H9 (cell line): ENCODE measurements at regions not wholly inside any gene's neighbourhood (a gene's known extent, or its start where the extent isn't known, plus 50 kb on each side); places are given as distances from the start of the nearest gene placed in this dataset.

Experiments used
- DNase-seq: peaks from one replicate; pipeline ENCODE4 v3.0.0-alpha.2; 2017
- H2AFZ ChIP-seq: one replicate; pipeline ENCODE4 v1.6.1; 2013; ENCODE audit warnings: mild to moderate bottlenecking, low read length, control low read depth, moderate library complexity
- H2AK5ac ChIP-seq: 2 replicates; pipeline ENCODE4 v1.6.1; 2013; ENCODE audit warnings: low read length, control low read depth, mixed read lengths; ENCODE audit not compliant: insufficient read length
- H2BK120ac ChIP-seq: one replicate; pipeline ENCODE4 v1.6.1; 2013; ENCODE audit warnings: low read depth, mild to moderate bottlenecking, low read length, control low read depth, inconsistent platforms; ENCODE audit not compliant: poor library complexity, severe bottlenecking
- H2BK12ac ChIP-seq: 2 replicates; pipeline ENCODE4 v1.6.1; 2013; ENCODE audit warnings: low read length, control low read depth, mixed read lengths, low read depth; ENCODE audit not compliant: insufficient read length
- H2BK15ac ChIP-seq: 2 replicates; pipeline ENCODE4 v1.6.1; 2013; ENCODE audit warnings: low read depth, low read length, control low read depth
- H2BK20ac ChIP-seq: one replicate; pipeline ENCODE4 v1.6.1; 2013; ENCODE audit warnings: low read depth, mild to moderate bottlenecking, low read length, control low read depth, inconsistent platforms; ENCODE audit not compliant: poor library complexity, severe bottlenecking
- H2BK5ac ChIP-seq: 2 replicates; pipeline ENCODE4 v1.6.1; 2013; ENCODE audit warnings: low read length, control low read depth, mixed read lengths; ENCODE audit not compliant: insufficient read length
- H3K14ac ChIP-seq: 2 replicates; pipeline ENCODE4 v1.6.1; 2013; ENCODE audit warnings: low read length, control low read depth; ENCODE audit not compliant: insufficient read depth
- H3K18ac ChIP-seq: 2 replicates; pipeline ENCODE4 v1.6.1; 2013; ENCODE audit warnings: low read depth, mild to moderate bottlenecking, mixed read lengths, low read length, control low read depth; ENCODE audit not compliant: insufficient read length
- H3K23ac ChIP-seq: 2 replicates; pipeline ENCODE4 v1.6.1; 2013; ENCODE audit warnings: low read length, control low read depth, mixed read lengths, low read depth; ENCODE audit not compliant: insufficient read length
- H3K23me2 ChIP-seq: 2 replicates; pipeline ENCODE4 v1.6.1; 2013; ENCODE audit warnings: low read depth, mild to moderate bottlenecking, mixed read lengths, low read length, control low read depth; ENCODE audit not compliant: insufficient read length, poor library complexity, severe bottlenecking
- H3K27ac ChIP-seq: 2 replicates; pipeline ENCODE4 v1.5.1; 2013; ENCODE audit warnings: low read length, control low read depth, mixed read lengths, low read depth; ENCODE audit not compliant: insufficient read length
- H3K27me3 ChIP-seq: 2 replicates; pipeline ENCODE4 v1.6.1; 2013; ENCODE audit warnings: low read length, control low read depth, inconsistent platforms; ENCODE audit not compliant: insufficient read depth
- H3K4ac ChIP-seq: 2 replicates; pipeline ENCODE4 v1.6.1; 2013; ENCODE audit warnings: low read depth, mild to moderate bottlenecking, control low read depth, inconsistent platforms, low read length, moderate library complexity
- H3K4me1 ChIP-seq: 2 replicates; pipeline ENCODE4 v1.6.1; 2013; ENCODE audit warnings: low read length, control low read depth, inconsistent platforms; ENCODE audit not compliant: insufficient read depth
- H3K4me2 ChIP-seq: 2 replicates; pipeline ENCODE4 v1.6.1; 2013; ENCODE audit warnings: low read length, control low read depth, mixed read lengths; ENCODE audit not compliant: insufficient read length, insufficient read depth
- H3K56ac ChIP-seq: 2 replicates; pipeline ENCODE4 v1.6.1; 2013; ENCODE audit warnings: low read depth, mild to moderate bottlenecking, mixed read lengths, low read length, control low read depth; ENCODE audit not compliant: insufficient read length
- H3K79me1 ChIP-seq: 2 replicates; pipeline ENCODE4 v1.6.1; 2013; ENCODE audit warnings: low read depth, mild to moderate bottlenecking, moderate library complexity, low read length, control low read depth, inconsistent platforms; ENCODE audit not compliant: insufficient read depth, poor library complexity, severe bottlenecking
- H3K79me2 ChIP-seq: 2 replicates; pipeline ENCODE4 v1.6.1; 2013; ENCODE audit warnings: low read length, control low read depth, inconsistent platforms; ENCODE audit not compliant: insufficient read depth
- H3K9ac ChIP-seq: 2 replicates; pipeline ENCODE4 v1.6.1; 2013; ENCODE audit warnings: low read length, control low read depth, mixed read lengths; ENCODE audit not compliant: insufficient read length; ENCODE audit errors: extremely low read depth
- H3K9me3 ChIP-seq: one replicate; pipeline ENCODE4 v1.6.1; 2013; ENCODE audit warnings: low read depth, low read length, inconsistent platforms; ENCODE audit not compliant: control insufficient read depth
- H3T11ph ChIP-seq: one replicate; pipeline ENCODE4 v1.6.1; 2013; ENCODE audit warnings: mild to moderate bottlenecking, low read length, control low read depth, inconsistent platforms
- H4K20me1 ChIP-seq: one replicate; pipeline ENCODE4 v1.6.1; 2013; ENCODE audit not compliant: control insufficient read depth, insufficient read length, insufficient read depth
- H4K5ac ChIP-seq: 2 replicates; pipeline ENCODE4 v1.6.1; 2013; ENCODE audit warnings: low read depth, mild to moderate bottlenecking, mixed read lengths, low read length, control low read depth; ENCODE audit not compliant: insufficient read length
- H4K8ac ChIP-seq: replicated peaks from 2 replicates; pipeline ENCODE4 v1.6.1; 2013; ENCODE audit warnings: low read length, control low read depth, mixed read lengths, low read depth; ENCODE audit not compliant: insufficient read length
- H4K91ac ChIP-seq: 2 replicates; pipeline ENCODE4 v1.6.1; 2013; ENCODE audit warnings: low read depth, mild to moderate bottlenecking, moderate library complexity, mixed read lengths, low read length, control low read depth; ENCODE audit not compliant: insufficient read length
- H3K27ac Mint-ChIP-seq, 3 experiments: 2 replicates in 2 of 3; 3 replicates in 1 of 3; pipeline ENCODE4 v1.8.0; 2020 to 2021; ENCODE audit warnings: mixed read lengths in 3 of 3, mild to moderate bottlenecking in 1 of 3, moderate library complexity in 1 of 3
- H3K27me3 Mint-ChIP-seq: 2 replicates; pipeline ENCODE4 v1.8.0; 2021; ENCODE audit warnings: low read depth, mild to moderate bottlenecking, moderate library complexity, mixed read lengths
- H3K36me3 Mint-ChIP-seq, 3 experiments: 2 replicates in 2 of 3; 3 replicates in 1 of 3; pipeline ENCODE4 v1.8.0; 2020 to 2021; ENCODE audit warnings: low read depth in 3 of 3, mixed read lengths in 3 of 3; ENCODE audit not compliant: insufficient read depth in 1 of 3
- H3K4me1 Mint-ChIP-seq, 2 experiments: 2 replicates each; pipeline ENCODE4 v1.8.0; 2020; ENCODE audit warnings: mixed read lengths in 2 of 2
- H3K4me3 Mint-ChIP-seq, 2 experiments: 2 replicates in 1 of 2; 3 replicates in 1 of 2; pipeline ENCODE4 v1.8.0; 2020 to 2021; ENCODE audit warnings: mild to moderate bottlenecking in 2 of 2, mixed read lengths in 2 of 2, moderate library complexity in 1 of 2
- H3K9me3 Mint-ChIP-seq, 2 experiments: 2 replicates in 1 of 2; 3 replicates in 1 of 2; pipeline ENCODE4 v1.8.0; 2020; ENCODE audit warnings: mild to moderate bottlenecking in 2 of 2, mixed read lengths in 2 of 2, moderate library complexity in 1 of 2
- CTCF ChIP-seq: fragments of 200-600 bp; sonication (generic); conservative IDR thresholded peaks from 3 replicates; pipeline ENCODE4 v1.8.0; 2021; ENCODE audit warnings: antibody characterized with exemption, mild to moderate bottlenecking
- WGBS: extraction: QIAGEN DNeasy Blood & Tissue Kit; methylation state at CpG from one replicate; pipeline ENCODE4 v1.1.7; 2013; ENCODE audit warnings: missing lambda C conversion rate, low lambda C conversion rate, mixed read lengths; ENCODE audit not compliant: insufficient read length; ENCODE audit errors: extremely low coverage; 5-methylcytosine and 5-hydroxymethylcytosine counted together

GRCh38 chr11:109309153-109309552, 112.8 kb upstream of the C11orf87 start:
- Histone ChIP-seq H3K27ac (no peak overlapping the region), H3K56ac (no peak overlapping the region), H4K5ac (no peak overlapping the region), H3K79me2 (no peaks in the 10 kb centered on the region), H4K8ac (no peak overlapping the region), H2BK120ac (no peak overlapping the region), H3K4me2 (no peak overlapping the region), H3K18ac (no peak overlapping the region), H3K9ac (no peak overlapping the region), H3T11ph (no peak overlapping the region), H2BK20ac (no peak overlapping the region), H3K27me3 (no peaks in the 10 kb centered on the region), H3K9me3 (no peaks in the 10 kb centered on the region), H2AK5ac (no peak overlapping the region), H3K14ac (no peak overlapping the region), H3K79me1 (no peaks in the 10 kb centered on the region), H3K23ac (no peak overlapping the region), H4K91ac (no peak overlapping the region), H2BK5ac (no peak overlapping the region), H3K4me1 (no peaks in the 10 kb centered on the region), H2BK15ac (no peak overlapping the region), H3K23me2 (no peaks in the 10 kb centered on the region), H4K20me1 (no peaks in the 10 kb centered on the region), H3K4ac (no peak overlapping the region), H2AFZ (no peak overlapping the region), H2BK12ac (no peak overlapping the region)
- no peak for DNase-seq
- no peaks in the 10 kb centered on the region; the same call in 1 of the 2 replicates for H3K27me3 Mint-ChIP-seq
- no peaks in the 10 kb centered on the region; a peak in 1 of 7 replicates for H3K36me3 Mint-ChIP-seq
- no CpG with 5 or more reads among the region's 1 CpG for WGBS
- no peak overlapping the region for H3K27ac Mint-ChIP-seq
- H3K4me3 Mint-ChIP-seq, result no peak overlapping the region
- no peaks in the 10 kb centered on the region for H3K4me1 Mint-ChIP-seq
- TF ChIP-seq CTCF, result no peak
- no peaks in the 10 kb centered on the region for H3K9me3 Mint-ChIP-seq
